HG02610 (cell line): ENCODE measurements at regions not wholly inside any gene's neighbourhood (a gene's known extent, or its start where the extent isn't known, plus 50 kb on each side); places are given as distances from the start of the nearest gene placed in this dataset.
A peak's percentile ranks its signal among the peaks of the same experiment; 100 is the strongest.

Source experiments
- ATAC-seq: cut with Tn5 transposase; IDR thresholded peaks from one replicate; pipeline ENCODE4 v1.9.1; 2021; ENCODE audit warnings: mild to moderate bottlenecking, moderate library complexity; ENCODE audit not compliant: unreplicated experiment

- ATAC-seq: no peak
Measured at GRCh38 chr10:90317172-90317571, 540.7 kb downstream of the HTR7 start.

GRCh38 chr10:90318659-90319058 lies 539.2 kb downstream of the HTR7 start:
- no peak for ATAC-seq

GRCh38 chr10:90319188-90319914 lies 538.5 kb downstream of the HTR7 start:
- ATAC-seq: peak; percentile 94

- no peak for ATAC-seq
Measured at GRCh38 chr10:90321132-90321816, 536.6 kb downstream of the HTR7 start.

GRCh38 chr10:90326498-90327267 lies 531.2 kb downstream of the HTR7 start:
- no peak for ATAC-seq

- ATAC-seq: no peak
Measured at GRCh38 chr10:90327611-90328010, 530.2 kb downstream of the HTR7 start.

- ATAC-seq: no peak
Measured at GRCh38 chr10:90328459-90328858, 529.4 kb downstream of the HTR7 start.

GRCh38 chr10:90328896-90329295 lies 528.9 kb downstream of the HTR7 start:
- no peak for ATAC-seq

GRCh38 chr10:90337316-90337715 lies 520.5 kb downstream of the HTR7 start:
- no peak for ATAC-seq

GRCh38 chr10:90342480-90342879 lies 515.4 kb downstream of the HTR7 start:
- no peak for ATAC-seq

GRCh38 chr10:90344226-90344625 lies 513.6 kb downstream of the HTR7 start:
- ATAC-seq: no peak

GRCh38 chr10:90347239-90347638 lies 510.6 kb downstream of the HTR7 start:
- no peak for ATAC-seq

- no peak for ATAC-seq
Measured at GRCh38 chr10:90350122-90350521, 507.7 kb downstream of the HTR7 start.

- no peak for ATAC-seq
Measured at GRCh38 chr10:90352288-90352687, 505.6 kb downstream of the HTR7 start.

GRCh38 chr10:90354914-90355313 lies 502.9 kb downstream of the HTR7 start:
- no peak for ATAC-seq

- ATAC-seq: no peak
Measured at GRCh38 chr10:90363799-90364483, 493.9 kb downstream of the HTR7 start.

GRCh38 chr10:90372451-90372850 lies 485.4 kb downstream of the HTR7 start:
- ATAC-seq: no peak

GRCh38 chr10:90373911-90374310 lies 483.9 kb downstream of the HTR7 start:
- no peak for ATAC-seq

GRCh38 chr10:90378524-90379076 lies 479.2 kb downstream of the HTR7 start:
- no peak for ATAC-seq

- ATAC-seq: no peak
Measured at GRCh38 chr10:90381468-90381867, 476.4 kb downstream of the HTR7 start.

GRCh38 chr10:90389876-90390275 lies 468.0 kb downstream of the HTR7 start:
- no peak for ATAC-seq
